ENCODE measurements at regions not wholly inside any gene's neighbourhood (a gene's known extent, or its start where the extent isn't known, plus 50 kb on each side); places are given as distances from the start of the nearest gene placed in this dataset.

- no peak for DNase-seq
Observed at GRCh38 chr6:40340957-40341356, 246.2 kb downstream of the LRFN2 start.

- DNase-seq, result no peak
Observed at GRCh38 chr6:40340196-40340595, 247.0 kb downstream of the LRFN2 start.

- DNase-seq, result no peak
Observed at GRCh38 chr6:40338306-40338705, 248.9 kb downstream of the LRFN2 start.

- DNase-seq, result no peak
Observed at GRCh38 chr6:40336940-40337760, 250.0 kb downstream of the LRFN2 start.

GRCh38 chr6:40336296-40336695 lies 250.9 kb downstream of the LRFN2 start:
- DNase-seq, result no peak

- DNase-seq, result no peak
Observed at GRCh38 chr6:40334496-40335270, 252.5 kb downstream of the LRFN2 start.

- DNase-seq, result no peak
Observed at GRCh38 chr6:40331545-40331944, 255.6 kb downstream of the LRFN2 start.

- DNase-seq, result no peak
Observed at GRCh38 chr6:40330301-40330721, 256.9 kb downstream of the LRFN2 start.

GRCh38 chr6:40328986-40329545 lies 258.1 kb downstream of the LRFN2 start:
- DNase-seq, result no peak

- DNase-seq, result no peak
Observed at GRCh38 chr6:40328386-40328985, 258.7 kb downstream of the LRFN2 start.

GRCh38 chr6:40326714-40327421 lies 260.3 kb downstream of the LRFN2 start:
- no peak for DNase-seq

- no peak for DNase-seq
Observed at GRCh38 chr6:40325791-40326190, 261.4 kb downstream of the LRFN2 start.

- no peak for DNase-seq
Observed at GRCh38 chr6:40325041-40325440, 262.1 kb downstream of the LRFN2 start.

GRCh38 chr6:40323881-40324634 lies 263.1 kb downstream of the LRFN2 start:
- DNase-seq, result no peak

- DNase-seq, result no peak
Observed at GRCh38 chr6:40322336-40322735, 264.8 kb downstream of the LRFN2 start.

GRCh38 chr6:40321616-40322015 lies 265.5 kb downstream of the LRFN2 start:
- DNase-seq, result no peak

GRCh38 chr6:40320947-40321346 lies 266.2 kb downstream of the LRFN2 start:
- DNase-seq, result no peak

- no peak for DNase-seq
Observed at GRCh38 chr6:40320441-40320840, 266.7 kb downstream of the LRFN2 start.

- DNase-seq, result no peak
Observed at GRCh38 chr6:40319124-40319523, 268.0 kb downstream of the LRFN2 start.

GRCh38 chr6:40315060-40315459 lies 272.1 kb downstream of the LRFN2 start:
- no peak for DNase-seq

- DNase-seq, result no peak
Observed at GRCh38 chr6:40313582-40313981, 273.6 kb downstream of the LRFN2 start.
